ENCODE measurements at regions not wholly inside any gene's neighbourhood (a gene's known extent, or its start where the extent isn't known, plus 50 kb on each side); places are given as distances from the start of the nearest gene placed in this dataset.

DNA sequence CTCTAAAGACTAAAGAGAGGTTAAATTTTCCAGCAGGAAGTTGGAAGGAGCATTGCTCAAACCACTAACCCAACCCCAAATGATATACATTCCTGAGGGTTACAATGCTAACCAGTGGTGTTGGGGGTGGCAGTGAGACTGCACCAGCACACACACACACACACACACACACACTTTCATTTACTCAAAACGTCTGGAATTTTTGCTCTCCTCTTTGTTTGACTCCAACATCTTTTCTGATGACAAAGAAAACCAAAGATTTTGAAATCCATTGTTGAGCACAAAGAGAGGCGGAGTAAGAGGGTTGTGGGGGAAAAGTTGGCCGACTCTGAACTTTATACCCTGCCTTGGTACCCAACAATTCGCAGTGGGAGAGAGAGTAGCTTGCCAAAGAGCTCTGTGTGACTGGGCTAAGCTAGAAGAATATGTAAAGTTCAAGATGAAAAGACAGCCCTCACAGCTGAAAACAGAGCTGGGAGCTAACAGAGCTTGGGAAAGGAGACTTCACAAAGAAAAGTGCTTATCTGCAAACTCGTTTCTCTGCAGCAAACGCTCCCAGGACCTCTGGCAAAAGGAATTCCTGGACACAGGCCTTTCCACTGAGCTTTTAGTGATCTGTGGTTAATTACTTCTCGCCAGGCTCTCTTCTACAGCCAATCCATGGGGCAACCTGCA is 426.0 kb upstream of the CDH11 start:
- TF ChIP-seq POU2F2 (IDR thresholded peaks at IDR 0.05; ENCODE audit: low read depth, low read length) (no peak), POLR2A (IDR thresholded peaks at IDR 0.05; ENCODE audit: low read depth, low read length) (no peak), SPI1 (IDR thresholded peaks at IDR 0.05; ENCODE audit: low read depth, low read length) (no peak), TAF1 (IDR thresholded peaks at IDR 0.05; ENCODE audit: low read depth, low read length) (no peak), PAX5 (IDR thresholded peaks at IDR 0.05; ENCODE audit: insufficient read depth, low read length, severe bottlenecking) (no peak), POLR2AphosphoS5 (IDR thresholded peaks at IDR 0.05; ENCODE audit: low read depth, low read length) (no peak)
- FAIRE-seq = no peak
- DNase-seq (ENCODE audit: insufficient read length, low spot score) = no peak

GRCh38 chr16:65546353-65546791 is 424.5 kb upstream of the CDH11 start:
- no peak for FAIRE-seq
- DNase-seq (ENCODE audit: insufficient read length, low spot score) = no peak
- TF ChIP-seq TAF1 (IDR thresholded peaks at IDR 0.05; ENCODE audit: low read depth, low read length) (no peak), POLR2A (IDR thresholded peaks at IDR 0.05; ENCODE audit: low read depth, low read length) (no peak), PAX5 (IDR thresholded peaks at IDR 0.05; ENCODE audit: insufficient read depth, low read length, severe bottlenecking) (no peak), SPI1 (IDR thresholded peaks at IDR 0.05; ENCODE audit: low read depth, low read length) (no peak), POLR2AphosphoS5 (IDR thresholded peaks at IDR 0.05; ENCODE audit: low read depth, low read length) (no peak), POU2F2 (IDR thresholded peaks at IDR 0.05; ENCODE audit: low read depth, low read length) (no peak)

GRCh38 chr16:65545413-65545956 is 423.6 kb upstream of the CDH11 start:
- no peak for FAIRE-seq
- DNase-seq (ENCODE audit: insufficient read length, low spot score) = no peak
- TF ChIP-seq TAF1 (IDR thresholded peaks at IDR 0.05; ENCODE audit: low read depth, low read length) (no peak), POLR2AphosphoS5 (IDR thresholded peaks at IDR 0.05; ENCODE audit: low read depth, low read length) (no peak), POLR2A (IDR thresholded peaks at IDR 0.05; ENCODE audit: low read depth, low read length) (no peak), POU2F2 (IDR thresholded peaks at IDR 0.05; ENCODE audit: low read depth, low read length) (no peak), SPI1 (IDR thresholded peaks at IDR 0.05; ENCODE audit: low read depth, low read length) (no peak), PAX5 (IDR thresholded peaks at IDR 0.05; ENCODE audit: insufficient read depth, low read length, severe bottlenecking) (no peak)

- no peak for TF ChIP-seq SPI1 (IDR thresholded peaks at IDR 0.05; ENCODE audit: low read depth, low read length)
- no peak for TF ChIP-seq POLR2AphosphoS5 (IDR thresholded peaks at IDR 0.05; ENCODE audit: low read depth, low read length)
- no peak for TF ChIP-seq POLR2A (IDR thresholded peaks at IDR 0.05; ENCODE audit: low read depth, low read length)
- no peak for TF ChIP-seq PAX5 (IDR thresholded peaks at IDR 0.05; ENCODE audit: insufficient read depth, low read length, severe bottlenecking)
- TF ChIP-seq TAF1 (IDR thresholded peaks at IDR 0.05; ENCODE audit: low read depth, low read length) = no peak
- TF ChIP-seq POU2F2 (IDR thresholded peaks at IDR 0.05; ENCODE audit: low read depth, low read length) = no peak
- no peak for FAIRE-seq
- no peak for DNase-seq (ENCODE audit: insufficient read length, low spot score)
Measured at GRCh38 chr16:65543781-65544740, 422.2 kb upstream of the CDH11 start.

DNA sequence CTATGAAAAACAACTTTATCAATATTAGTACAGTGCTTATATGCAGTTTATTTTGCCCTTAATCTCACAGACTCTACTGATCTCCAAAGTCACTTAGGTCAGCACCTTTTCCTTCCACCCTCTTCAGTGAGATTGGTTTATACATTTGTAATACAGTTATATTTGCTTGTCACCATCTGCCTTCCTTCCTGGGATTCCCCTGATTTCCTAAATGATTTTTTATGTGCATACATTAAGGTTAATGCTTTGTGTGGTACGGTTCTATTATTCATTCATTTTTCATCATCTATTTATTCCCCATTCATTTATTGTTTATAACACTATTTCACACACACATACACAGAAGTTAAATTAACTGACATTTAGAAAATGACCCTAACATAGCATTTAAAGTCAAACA is 419.8 kb upstream of the CDH11 start:
- no peak for FAIRE-seq
- no peak for DNase-seq (ENCODE audit: insufficient read length, low spot score)
- TF ChIP-seq TAF1 (IDR thresholded peaks at IDR 0.05; ENCODE audit: low read depth, low read length) = no peak
- no peak for TF ChIP-seq POU2F2 (IDR thresholded peaks at IDR 0.05; ENCODE audit: low read depth, low read length)
- no peak for TF ChIP-seq SPI1 (IDR thresholded peaks at IDR 0.05; ENCODE audit: low read depth, low read length)
- TF ChIP-seq PAX5 (IDR thresholded peaks at IDR 0.05; ENCODE audit: insufficient read depth, low read length, severe bottlenecking) = no peak

GRCh38 chr16:65540901-65541300 is 419.0 kb upstream of the CDH11 start:
- TF ChIP-seq POU2F2 (IDR thresholded peaks at IDR 0.05; ENCODE audit: low read depth, low read length) (no peak), SPI1 (IDR thresholded peaks at IDR 0.05; ENCODE audit: low read depth, low read length) (no peak), POLR2AphosphoS5 (IDR thresholded peaks at IDR 0.05; ENCODE audit: low read depth, low read length) (no peak), TAF1 (IDR thresholded peaks at IDR 0.05; ENCODE audit: low read depth, low read length) (no peak), POLR2A (IDR thresholded peaks at IDR 0.05; ENCODE audit: low read depth, low read length) (no peak), PAX5 (IDR thresholded peaks at IDR 0.05; ENCODE audit: insufficient read depth, low read length, severe bottlenecking) (no peak)
- no peak for DNase-seq (ENCODE audit: insufficient read length, low spot score)
- no peak for FAIRE-seq

DNA sequence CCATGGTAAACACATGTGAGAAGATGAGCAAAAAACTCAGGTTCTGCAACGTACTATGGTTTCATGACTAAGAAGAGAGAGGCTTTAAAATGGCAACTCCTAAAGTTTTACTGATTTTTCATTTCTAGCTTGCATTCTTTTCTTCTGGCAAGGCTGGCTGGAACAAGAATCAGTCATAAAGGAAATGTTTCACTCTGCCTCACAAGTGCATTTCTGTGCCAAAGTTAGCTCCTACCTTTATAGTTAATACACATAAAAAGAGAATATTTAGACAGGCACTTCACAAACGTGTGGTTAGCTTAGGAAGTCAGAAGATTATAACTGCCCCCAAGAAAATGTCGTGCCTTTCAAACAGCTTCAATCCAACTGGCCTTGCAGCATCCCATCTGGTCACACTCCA is 417.1 kb upstream of the CDH11 start:
- FAIRE-seq = no peak
- DNase-seq (ENCODE audit: insufficient read length, low spot score) = no peak
- TF ChIP-seq POLR2A (IDR thresholded peaks at IDR 0.05; ENCODE audit: low read depth, low read length) = no peak
- no peak for TF ChIP-seq TAF1 (IDR thresholded peaks at IDR 0.05; ENCODE audit: low read depth, low read length)
- no peak for TF ChIP-seq POLR2AphosphoS5 (IDR thresholded peaks at IDR 0.05; ENCODE audit: low read depth, low read length)
- no peak for TF ChIP-seq PAX5 (IDR thresholded peaks at IDR 0.05; ENCODE audit: insufficient read depth, low read length, severe bottlenecking)
- no peak for TF ChIP-seq SPI1 (IDR thresholded peaks at IDR 0.05; ENCODE audit: low read depth, low read length)

DNA sequence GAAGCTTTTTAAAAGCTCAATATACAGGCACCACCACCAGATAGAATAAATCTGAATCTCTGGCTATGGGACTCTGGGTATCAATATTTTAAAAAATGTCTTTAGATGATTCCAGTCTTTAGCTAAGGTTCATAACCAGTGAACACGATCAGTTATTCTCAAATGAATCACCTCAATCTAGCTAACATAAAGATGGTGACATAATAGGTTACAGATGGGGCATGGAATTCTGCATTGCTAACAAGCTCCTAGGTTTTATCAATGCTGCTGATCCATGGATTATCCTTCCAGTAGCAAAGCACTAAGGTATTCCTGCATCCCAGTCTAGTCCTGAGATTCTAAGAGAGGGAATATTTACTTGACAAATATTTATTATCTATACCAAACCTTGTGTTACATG is 415.5 kb upstream of the CDH11 start:
- FAIRE-seq (no peak), DNase-seq (ENCODE audit: insufficient read length, low spot score) (no peak)
- TF ChIP-seq TAF1 (IDR thresholded peaks at IDR 0.05; ENCODE audit: low read depth, low read length) = no peak
- no peak for TF ChIP-seq POLR2AphosphoS5 (IDR thresholded peaks at IDR 0.05; ENCODE audit: low read depth, low read length)

GRCh38 chr16:65534121-65534528 is 412.3 kb upstream of the CDH11 start:
- DNase-seq (ENCODE audit: insufficient read length, low spot score) (no peak), FAIRE-seq (no peak)
- TF ChIP-seq TAF1 (IDR thresholded peaks at IDR 0.05; ENCODE audit: low read depth, low read length) (no peak), POLR2AphosphoS5 (IDR thresholded peaks at IDR 0.05; ENCODE audit: low read depth, low read length) (no peak), SPI1 (IDR thresholded peaks at IDR 0.05; ENCODE audit: low read depth, low read length) (no peak), POLR2A (IDR thresholded peaks at IDR 0.05; ENCODE audit: low read depth, low read length) (no peak), POU2F2 (IDR thresholded peaks at IDR 0.05; ENCODE audit: low read depth, low read length) (no peak), PAX5 (IDR thresholded peaks at IDR 0.05; ENCODE audit: insufficient read depth, low read length, severe bottlenecking) (no peak)
